Fibroblast of the aortic adventitia (primary cell): ENCODE measurements at regions not wholly inside any gene's neighbourhood (a gene's known extent, or its start where the extent isn't known, plus 50 kb on each side); places are given as distances from the start of the nearest gene placed in this dataset.
"Not testable (repeated sequence)": the region's sequence is repeated elsewhere in the genome, so short reads cannot be mapped to it uniquely, and the experiment has no call there.

Experiments
- DNase-seq: peaks from one replicate; pipeline ENCODE4 v3.0.0-alpha.2; 2010; ENCODE audit warnings: low read depth
- H3K4me3 ChIP-seq: 2 replicates; pipeline ENCODE4 v1.5.1; 2011; ENCODE audit warnings: low read depth, mild to moderate bottlenecking, control low read depth, low read length, moderate library complexity
- TF ChIP-seq, protein P1 (sequence below): IDR thresholded peaks from 2 replicates; pipeline ENCODE4 v1.5.1; 2011; ENCODE audit warnings: mild to moderate bottlenecking, low read length, control low read depth, inconsistent platforms; ENCODE audit not compliant: insufficient read depth

- DNase-seq = no peak
- TF ChIP-seq, protein P1, sequence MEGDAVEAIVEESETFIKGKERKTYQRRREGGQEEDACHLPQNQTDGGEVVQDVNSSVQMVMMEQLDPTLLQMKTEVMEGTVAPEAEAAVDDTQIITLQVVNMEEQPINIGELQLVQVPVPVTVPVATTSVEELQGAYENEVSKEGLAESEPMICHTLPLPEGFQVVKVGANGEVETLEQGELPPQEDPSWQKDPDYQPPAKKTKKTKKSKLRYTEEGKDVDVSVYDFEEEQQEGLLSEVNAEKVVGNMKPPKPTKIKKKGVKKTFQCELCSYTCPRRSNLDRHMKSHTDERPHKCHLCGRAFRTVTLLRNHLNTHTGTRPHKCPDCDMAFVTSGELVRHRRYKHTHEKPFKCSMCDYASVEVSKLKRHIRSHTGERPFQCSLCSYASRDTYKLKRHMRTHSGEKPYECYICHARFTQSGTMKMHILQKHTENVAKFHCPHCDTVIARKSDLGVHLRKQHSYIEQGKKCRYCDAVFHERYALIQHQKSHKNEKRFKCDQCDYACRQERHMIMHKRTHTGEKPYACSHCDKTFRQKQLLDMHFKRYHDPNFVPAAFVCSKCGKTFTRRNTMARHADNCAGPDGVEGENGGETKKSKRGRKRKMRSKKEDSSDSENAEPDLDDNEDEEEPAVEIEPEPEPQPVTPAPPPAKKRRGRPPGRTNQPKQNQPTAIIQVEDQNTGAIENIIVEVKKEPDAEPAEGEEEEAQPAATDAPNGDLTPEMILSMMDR = no peak
- H3K4me3 ChIP-seq = no peak overlapping the region
Observed at GRCh38 chr16:63785170-63785569, 1336.7 kb downstream of the CDH11 start.

- no peak overlapping the region for H3K4me3 ChIP-seq
- TF ChIP-seq, protein P1 = no peak
- no peak for DNase-seq
Observed at GRCh38 chr16:63776437-63776836, 1345.4 kb downstream of the CDH11 start.

GRCh38 chr16:63776034-63776433, 1345.8 kb downstream of the CDH11 start:
- H3K4me3 ChIP-seq = no peak overlapping the region
- TF ChIP-seq, protein P1 = no peak
- DNase-seq = no peak

GRCh38 chr16:63774302-63774701, 1347.6 kb downstream of the CDH11 start:
- TF ChIP-seq, protein P1 = no peak
- no peak for DNase-seq
- H3K4me3 ChIP-seq = no peak overlapping the region

GRCh38 chr16:63769211-63769610, 1352.7 kb downstream of the CDH11 start:
- DNase-seq = no peak
- TF ChIP-seq, protein P1 = no peak
- H3K4me3 ChIP-seq = no peak overlapping the region

DNA sequence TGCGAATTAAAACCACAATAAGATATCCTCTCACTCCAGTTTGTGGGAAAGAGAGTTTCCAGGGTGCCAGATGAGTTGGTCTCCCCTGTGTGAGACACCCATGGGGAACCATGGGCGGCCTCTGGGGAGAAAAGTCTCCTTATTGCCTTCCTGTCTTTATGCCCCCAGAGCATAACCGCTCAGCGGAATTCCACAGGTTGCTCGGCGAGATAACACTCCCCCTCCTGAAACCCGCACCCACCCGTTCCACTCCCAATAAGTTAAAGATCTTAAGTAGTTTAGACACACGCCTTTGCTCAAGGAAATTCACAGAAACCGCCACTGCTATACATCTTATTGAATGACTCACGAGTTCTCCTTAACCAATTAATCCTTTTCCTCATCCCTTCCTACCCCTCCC, 1361.6 kb downstream of the CDH11 start:
- DNase-seq, H3K4me3 ChIP-seq: not testable (repeated sequence)

DNA sequence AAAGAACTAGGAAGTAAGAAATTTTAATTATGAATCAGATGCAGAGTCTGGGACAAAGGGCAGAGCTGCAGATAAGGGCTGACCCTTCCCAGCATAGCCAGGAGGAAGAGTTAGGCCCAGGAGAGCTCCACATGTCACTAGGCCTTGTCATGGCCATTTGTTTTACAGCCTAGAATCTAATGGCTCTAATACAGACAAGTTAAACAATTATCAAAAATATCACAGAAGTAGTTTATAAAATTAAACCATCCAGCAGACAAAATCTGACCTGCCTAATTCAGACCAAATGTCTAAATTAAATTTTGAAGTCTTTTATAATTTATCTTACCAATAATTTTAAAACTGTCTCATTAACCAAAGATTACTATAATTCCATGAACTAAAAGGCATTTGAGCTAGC, 1369.5 kb downstream of the CDH11 start:
- DNase-seq = no peak
- TF ChIP-seq, protein P1 = no peak

GRCh38 chr16:63749276-63749675, 1372.6 kb downstream of the CDH11 start:
- DNase-seq = no peak
- TF ChIP-seq, protein P1 = no peak
- no peak overlapping the region for H3K4me3 ChIP-seq

More for the DNA sequence above, 1369.5 kb downstream of the CDH11 start:
- H3K4me3 ChIP-seq = no peak overlapping the region
